ENCODE measurements at regions not wholly inside any gene's neighbourhood (a gene's known extent, or its start where the extent isn't known, plus 50 kb on each side); places are given as distances from the start of the nearest gene placed in this dataset.
"Not testable (repeated sequence)": the region's sequence is repeated elsewhere in the genome, so short reads cannot be mapped to it uniquely, and the experiment has no call there.

GRCh38 chr2:91579555-91579954, 2888.1 kb downstream of the RPIA start:
- not testable (repeated sequence) for DNase-seq (ENCODE audit: low read depth); H3K9ac ChIP-seq (ENCODE audit: low read length); H3K4me1 ChIP-seq (ENCODE audit: insufficient read depth, low read length); H3K27me3 ChIP-seq (ENCODE audit: insufficient read depth, low read length); H3K79me2 ChIP-seq (ENCODE audit: insufficient read depth, low read length); H3K4me3 Mint-ChIP-seq (ENCODE audit: unreplicated experiment); H3K27me3 Mint-ChIP-seq (ENCODE audit: low read depth, unreplicated experiment); H2AFZ ChIP-seq (ENCODE audit: low read depth, low read length); H3K36me3 Mint-ChIP-seq (ENCODE audit: low read depth, unreplicated experiment); H3K27ac Mint-ChIP-seq (ENCODE audit: unreplicated experiment); FAIRE-seq; H3K4me1 Mint-ChIP-seq (ENCODE audit: low read depth, unreplicated experiment); H3K9me3 ChIP-seq (ENCODE audit: insufficient read depth, low read depth, low read length); H3K4me3 ChIP-seq (ENCODE audit: insufficient read depth, low read depth, low read length); H4K20me1 ChIP-seq (ENCODE audit: insufficient read depth, low read length); H3K27ac ChIP-seq (ENCODE audit: low read depth, low read length); H3K4me2 ChIP-seq (ENCODE audit: low read length); H3K36me3 ChIP-seq (ENCODE audit: insufficient read depth, low read length)
- H3K9me3 Mint-ChIP-seq (ENCODE audit: unreplicated experiment): peaks cover 11% of the 10 kb centered on the region

- not testable (repeated sequence) for H3K27me3 Mint-ChIP-seq (ENCODE audit: low read depth, unreplicated experiment); H4K20me1 ChIP-seq (ENCODE audit: insufficient read depth, low read length); H3K4me1 Mint-ChIP-seq (ENCODE audit: low read depth, unreplicated experiment); H3K27ac Mint-ChIP-seq (ENCODE audit: unreplicated experiment); H3K27me3 ChIP-seq (ENCODE audit: insufficient read depth, low read length); H3K4me2 ChIP-seq (ENCODE audit: low read length); H3K36me3 ChIP-seq (ENCODE audit: insufficient read depth, low read length); H3K36me3 Mint-ChIP-seq (ENCODE audit: low read depth, unreplicated experiment); H3K9me3 ChIP-seq (ENCODE audit: insufficient read depth, low read depth, low read length); H2AFZ ChIP-seq (ENCODE audit: low read depth, low read length); H3K4me1 ChIP-seq (ENCODE audit: insufficient read depth, low read length); H3K9ac ChIP-seq (ENCODE audit: low read length); H3K4me3 ChIP-seq (ENCODE audit: insufficient read depth, low read depth, low read length); DNase-seq (ENCODE audit: low read depth); H3K4me3 Mint-ChIP-seq (ENCODE audit: unreplicated experiment); H3K79me2 ChIP-seq (ENCODE audit: insufficient read depth, low read length); H3K27ac ChIP-seq (ENCODE audit: low read depth, low read length); FAIRE-seq
- peaks cover 13% of the 10 kb centered on the region for H3K9me3 Mint-ChIP-seq (ENCODE audit: unreplicated experiment)
These were observed 2888.6 kb downstream of the RPIA start for GRCh38 chr2:91580043-91580442.

- H3K27me3 ChIP-seq (ENCODE audit: insufficient read depth, low read length); DNase-seq (ENCODE audit: low read depth); H4K20me1 ChIP-seq (ENCODE audit: insufficient read depth, low read length); H3K4me3 Mint-ChIP-seq (ENCODE audit: unreplicated experiment); H2AFZ ChIP-seq (ENCODE audit: low read depth, low read length); H3K4me1 Mint-ChIP-seq (ENCODE audit: low read depth, unreplicated experiment); FAIRE-seq; H3K9me3 ChIP-seq (ENCODE audit: insufficient read depth, low read depth, low read length); H3K27me3 Mint-ChIP-seq (ENCODE audit: low read depth, unreplicated experiment); H3K4me2 ChIP-seq (ENCODE audit: low read length); H3K79me2 ChIP-seq (ENCODE audit: insufficient read depth, low read length); H3K36me3 ChIP-seq (ENCODE audit: insufficient read depth, low read length); H3K4me3 ChIP-seq (ENCODE audit: insufficient read depth, low read depth, low read length); H3K9ac ChIP-seq (ENCODE audit: low read length); H3K36me3 Mint-ChIP-seq (ENCODE audit: low read depth, unreplicated experiment); H3K27ac Mint-ChIP-seq (ENCODE audit: unreplicated experiment); H3K4me1 ChIP-seq (ENCODE audit: insufficient read depth, low read length); H3K27ac ChIP-seq (ENCODE audit: low read depth, low read length): not testable (repeated sequence)
- H3K9me3 Mint-ChIP-seq (ENCODE audit: unreplicated experiment): peaks cover 22% of the 10 kb centered on the region
These were observed 2895.6 kb downstream of the RPIA start for GRCh38 chr2:91587098-91587497.

GRCh38 chr2:91587908-91588535, 2896.5 kb downstream of the RPIA start:
- H3K79me2 ChIP-seq (ENCODE audit: insufficient read depth, low read length); H3K36me3 ChIP-seq (ENCODE audit: insufficient read depth, low read length); H3K27me3 ChIP-seq (ENCODE audit: insufficient read depth, low read length); H2AFZ ChIP-seq (ENCODE audit: low read depth, low read length); H3K4me2 ChIP-seq (ENCODE audit: low read length); H3K4me1 ChIP-seq (ENCODE audit: insufficient read depth, low read length); DNase-seq (ENCODE audit: low read depth); H4K20me1 ChIP-seq (ENCODE audit: insufficient read depth, low read length); H3K4me3 Mint-ChIP-seq (ENCODE audit: unreplicated experiment); H3K4me1 Mint-ChIP-seq (ENCODE audit: low read depth, unreplicated experiment); H3K9ac ChIP-seq (ENCODE audit: low read length); H3K27me3 Mint-ChIP-seq (ENCODE audit: low read depth, unreplicated experiment); FAIRE-seq; H3K4me3 ChIP-seq (ENCODE audit: insufficient read depth, low read depth, low read length); H3K27ac Mint-ChIP-seq (ENCODE audit: unreplicated experiment); H3K36me3 Mint-ChIP-seq (ENCODE audit: low read depth, unreplicated experiment); H3K27ac ChIP-seq (ENCODE audit: low read depth, low read length); H3K9me3 ChIP-seq (ENCODE audit: insufficient read depth, low read depth, low read length): not testable (repeated sequence)
- peaks cover 22% of the 10 kb centered on the region for H3K9me3 Mint-ChIP-seq (ENCODE audit: unreplicated experiment)

- H3K27me3 Mint-ChIP-seq (ENCODE audit: low read depth, unreplicated experiment); DNase-seq (ENCODE audit: low read depth); H3K4me3 Mint-ChIP-seq (ENCODE audit: unreplicated experiment); H3K4me2 ChIP-seq (ENCODE audit: low read length); H2AFZ ChIP-seq (ENCODE audit: low read depth, low read length); H3K79me2 ChIP-seq (ENCODE audit: insufficient read depth, low read length); H4K20me1 ChIP-seq (ENCODE audit: insufficient read depth, low read length); H3K9me3 ChIP-seq (ENCODE audit: insufficient read depth, low read depth, low read length); H3K4me1 ChIP-seq (ENCODE audit: insufficient read depth, low read length); H3K4me3 ChIP-seq (ENCODE audit: insufficient read depth, low read depth, low read length); H3K36me3 Mint-ChIP-seq (ENCODE audit: low read depth, unreplicated experiment); H3K27me3 ChIP-seq (ENCODE audit: insufficient read depth, low read length); H3K4me1 Mint-ChIP-seq (ENCODE audit: low read depth, unreplicated experiment); H3K27ac Mint-ChIP-seq (ENCODE audit: unreplicated experiment); H3K9ac ChIP-seq (ENCODE audit: low read length); H3K36me3 ChIP-seq (ENCODE audit: insufficient read depth, low read length); H3K27ac ChIP-seq (ENCODE audit: low read depth, low read length); FAIRE-seq: not testable (repeated sequence)
- H3K9me3 Mint-ChIP-seq (ENCODE audit: unreplicated experiment): peaks cover 22% of the 10 kb centered on the region
These were observed 2897.3 kb downstream of the RPIA start for GRCh38 chr2:91588782-91589223.

GRCh38 chr2:91589454-91590328, 2898.2 kb downstream of the RPIA start:
- not testable (repeated sequence) for H3K9me3 ChIP-seq (ENCODE audit: insufficient read depth, low read depth, low read length); H3K27ac ChIP-seq (ENCODE audit: low read depth, low read length); H3K36me3 Mint-ChIP-seq (ENCODE audit: low read depth, unreplicated experiment); H3K79me2 ChIP-seq (ENCODE audit: insufficient read depth, low read length); H3K27me3 Mint-ChIP-seq (ENCODE audit: low read depth, unreplicated experiment); H2AFZ ChIP-seq (ENCODE audit: low read depth, low read length); H3K27ac Mint-ChIP-seq (ENCODE audit: unreplicated experiment); H3K4me1 Mint-ChIP-seq (ENCODE audit: low read depth, unreplicated experiment); H3K36me3 ChIP-seq (ENCODE audit: insufficient read depth, low read length); DNase-seq (ENCODE audit: low read depth); H3K9ac ChIP-seq (ENCODE audit: low read length); H4K20me1 ChIP-seq (ENCODE audit: insufficient read depth, low read length); H3K4me3 Mint-ChIP-seq (ENCODE audit: unreplicated experiment); H3K4me1 ChIP-seq (ENCODE audit: insufficient read depth, low read length); FAIRE-seq; H3K4me3 ChIP-seq (ENCODE audit: insufficient read depth, low read depth, low read length); H3K27me3 ChIP-seq (ENCODE audit: insufficient read depth, low read length)
- peak overlapping the region; percentile 36 for H3K4me2 ChIP-seq (ENCODE audit: low read length)
- peaks cover 15% of the 10 kb centered on the region for H3K9me3 Mint-ChIP-seq (ENCODE audit: unreplicated experiment)
